GM12878 (cell line): ENCODE measurements at regions not wholly inside any gene's neighbourhood (a gene's known extent, or its start where the extent isn't known, plus 50 kb on each side); places are given as distances from the start of the nearest gene placed in this dataset.

Experiments used
- CEBPZ ChIP-seq: fragments of 150-350 bp; IDR thresholded peaks from 2 replicates; pipeline ENCODE4 v1.6.1; 2016; ENCODE audit warnings: low read depth, low read length
- EP300 ChIP-seq, 2 experiments: fragments of 150-350 bp in 1 of 2; IDR thresholded peaks; 2 replicates each; pipeline ENCODE4 v1.6.1; 2011 to 2012; ENCODE audit warnings: low read depth in 2 of 2, low read length in 2 of 2, borderline replicate concordance in 1 of 2, improper control_type of control experiment in 1 of 2, inconsistent platforms in 1 of 2; ENCODE audit not compliant: control insufficient read depth in 1 of 2
- EZH2 ChIP-seq: IDR thresholded peaks from 2 replicates; pipeline ENCODE4 v1.6.1; 2012; ENCODE audit warnings: low read depth, mild to moderate bottlenecking, control low read depth, inconsistent platforms, low read length, borderline replicate concordance; ENCODE audit not compliant: control insufficient read depth
- GABPA ChIP-seq: IDR thresholded peaks from 2 replicates; pipeline ENCODE4 v1.6.1; 2014; ENCODE audit warnings: antibody characterized with exemption, low read depth, mild to moderate bottlenecking, inconsistent platforms
- HCFC1 ChIP-seq: fragments of 150-350 bp; IDR thresholded peaks from 2 replicates; pipeline ENCODE4 v1.6.1; 2014; ENCODE audit warnings: low read length
- IRF3 ChIP-seq: fragments of 450-650 bp; IDR thresholded peaks from 2 replicates; pipeline ENCODE4 v1.6.1; 2014; ENCODE audit warnings: mild to moderate bottlenecking
- NBN ChIP-seq: fragments of 450-650 bp; IDR thresholded peaks from 2 replicates; pipeline ENCODE4 v1.6.1; 2016
- POLR2A ChIP-seq: IDR thresholded peaks from 2 replicates; pipeline ENCODE4 v1.6.1; 2011; ENCODE audit warnings: low read depth, mild to moderate bottlenecking, low read length
- POU2F2 ChIP-seq: IDR thresholded peaks from 3 replicates; pipeline ENCODE4 v1.6.1; 2011; ENCODE audit warnings: low read depth, mild to moderate bottlenecking, low read length, borderline replicate concordance
- RAD21 ChIP-seq: IDR thresholded peaks from 2 replicates; pipeline ENCODE4 v1.6.1; 2011; ENCODE audit warnings: mild to moderate bottlenecking, low read depth, low read length, moderate library complexity; ENCODE audit not compliant: insufficient read depth
- SUZ12 ChIP-seq: fragments of 200-600 bp; sonication (generic); IDR thresholded peaks from one replicate; pipeline ENCODE4 v1.6.1; 2018; ENCODE audit warnings: antibody characterized with exemption, mild to moderate bottlenecking; ENCODE audit not compliant: unreplicated experiment
- TF ChIP-seq, protein P1 (sequence below), 3 experiments: IDR thresholded peaks in 2 of 3; conservative IDR thresholded peaks in 1 of 3; 2 replicates each; pipeline ENCODE4 v1.5.1; 2011; ENCODE audit warnings: low read depth in 3 of 3, low read length in 3 of 3, mild to moderate bottlenecking in 3 of 3, control low read depth in 2 of 3, moderate library complexity in 2 of 3, inconsistent platforms in 1 of 3, mixed read lengths in 1 of 3; ENCODE audit not compliant: control insufficient read depth in 2 of 3, insufficient read depth in 1 of 3; ENCODE audit errors: extremely low read depth in 1 of 3

GRCh38 chr5:2027790-2028189 is 145.1 kb upstream of the IRX4 start:
- no peak for TF ChIP-seq SUZ12
- TF ChIP-seq, protein P1, sequence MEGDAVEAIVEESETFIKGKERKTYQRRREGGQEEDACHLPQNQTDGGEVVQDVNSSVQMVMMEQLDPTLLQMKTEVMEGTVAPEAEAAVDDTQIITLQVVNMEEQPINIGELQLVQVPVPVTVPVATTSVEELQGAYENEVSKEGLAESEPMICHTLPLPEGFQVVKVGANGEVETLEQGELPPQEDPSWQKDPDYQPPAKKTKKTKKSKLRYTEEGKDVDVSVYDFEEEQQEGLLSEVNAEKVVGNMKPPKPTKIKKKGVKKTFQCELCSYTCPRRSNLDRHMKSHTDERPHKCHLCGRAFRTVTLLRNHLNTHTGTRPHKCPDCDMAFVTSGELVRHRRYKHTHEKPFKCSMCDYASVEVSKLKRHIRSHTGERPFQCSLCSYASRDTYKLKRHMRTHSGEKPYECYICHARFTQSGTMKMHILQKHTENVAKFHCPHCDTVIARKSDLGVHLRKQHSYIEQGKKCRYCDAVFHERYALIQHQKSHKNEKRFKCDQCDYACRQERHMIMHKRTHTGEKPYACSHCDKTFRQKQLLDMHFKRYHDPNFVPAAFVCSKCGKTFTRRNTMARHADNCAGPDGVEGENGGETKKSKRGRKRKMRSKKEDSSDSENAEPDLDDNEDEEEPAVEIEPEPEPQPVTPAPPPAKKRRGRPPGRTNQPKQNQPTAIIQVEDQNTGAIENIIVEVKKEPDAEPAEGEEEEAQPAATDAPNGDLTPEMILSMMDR (IDR thresholded peaks at IDR 0.05 in 2 of 3, conservative IDR thresholded peaks at IDR 0.05 in 1 of 3; ENCODE audit: control insufficient read depth in 2 of 3, extremely low read depth in 1 of 3, insufficient read depth in 1 of 3, low read depth in 3 of 3, low read length in 3 of 3): no peak
- TF ChIP-seq CEBPZ: no peak
- TF ChIP-seq HCFC1: no peak
- TF ChIP-seq IRF3: no peak
- TF ChIP-seq POLR2A: no peak
- no peak for TF ChIP-seq POU2F2
- no peak for TF ChIP-seq EZH2
- no peak for TF ChIP-seq EP300 (IDR thresholded peaks at IDR 0.05; ENCODE audit: borderline replicate concordance in 1 of 2, control insufficient read depth in 1 of 2, low read depth in 2 of 2, low read length in 2 of 2)
- no peak for TF ChIP-seq RAD21
- no peak for TF ChIP-seq NBN
- TF ChIP-seq GABPA: no peak
